WTC11 (cell line): ENCODE measurements at regions not wholly inside any gene's neighbourhood (a gene's known extent, or its start where the extent isn't known, plus 50 kb on each side); places are given as distances from the start of the nearest gene placed in this dataset.

Source experiments
- ATAC-seq: fragments of 200-7000 bp; cut with Tn5 transposase; 2 replicates; pipeline ENCODE4 v1.10.0; 2021; ENCODE audit warnings: mild to moderate bottlenecking, moderate library complexity
- CTCF ChIA-PET: fragments of 300-600 bp; sonication (Branson Sonifier 250); formaldehyde crosslinking; loops from one replicate; lab custom pipeline; 2021; ENCODE audit warnings: antibody characterized with exemption; lab: Charles Lee
- POLR2A ChIA-PET: fragments of 350-600 bp; sonication (Branson Sonifier 250); formaldehyde crosslinking; loops from one replicate; lab custom pipeline; 2021; ENCODE audit warnings: antibody characterized with exemption; lab: Charles Lee
- DNase-seq: peaks from one replicate; pipeline ENCODE4 v3.0.0; 2021; ENCODE audit warnings: low spot score
- H3K27ac Mint-ChIP-seq: 2 replicates; pipeline ENCODE4 v1.8.0; 2021; ENCODE audit warnings: mixed read lengths
- H3K27me3 Mint-ChIP-seq: 2 replicates; pipeline ENCODE4 v1.8.0; 2021; ENCODE audit warnings: low read depth, mild to moderate bottlenecking, moderate library complexity, mixed read lengths
- H3K36me3 Mint-ChIP-seq: 2 replicates; pipeline ENCODE4 v1.8.0; 2021; ENCODE audit warnings: mixed read lengths
- H3K4me1 Mint-ChIP-seq: 2 replicates; pipeline ENCODE4 v1.8.0; 2022; ENCODE audit warnings: mixed read lengths
- H3K4me3 Mint-ChIP-seq: 2 replicates; pipeline ENCODE4 v1.8.0; 2021; ENCODE audit warnings: mild to moderate bottlenecking, moderate library complexity, mixed read lengths
- H3K9me3 Mint-ChIP-seq: 2 replicates; pipeline ENCODE4 v1.8.0; 2021; ENCODE audit warnings: mixed read lengths
- AFF4 ChIP-seq: sonication (generic); formaldehyde crosslinking; IDR thresholded peaks from 2 replicates; pipeline ENCODE4 v1.8.1; 2023; ENCODE audit warnings: mild to moderate bottlenecking, missing genetic modification reagents, borderline replicate concordance
- ARID4B ChIP-seq: sonication (generic); formaldehyde crosslinking; IDR thresholded peaks from 2 replicates; pipeline ENCODE4 v1.8.0; 2023; ENCODE audit warnings: missing genetic modification reagents, mild to moderate bottlenecking, borderline replicate concordance
- ATF1 ChIP-seq: sonication (generic); formaldehyde crosslinking; IDR thresholded peaks from 2 replicates; pipeline ENCODE4 v1.8.1; 2023; ENCODE audit warnings: mild to moderate bottlenecking, moderate library complexity, missing genetic modification reagents
- ATF2 ChIP-seq: sonication (generic); formaldehyde crosslinking; IDR thresholded peaks from 2 replicates; pipeline ENCODE4 v1.8.1; 2022; ENCODE audit warnings: low read depth, missing genetic modification reagents, borderline replicate concordance
- ATF3 ChIP-seq: sonication (generic); formaldehyde crosslinking; conservative IDR thresholded peaks from 2 replicates; pipeline ENCODE4 v1.8.1; 2022; ENCODE audit warnings: mild to moderate bottlenecking, missing genetic modification reagents
- CBFB ChIP-seq: sonication (generic); formaldehyde crosslinking; IDR thresholded peaks from 2 replicates; pipeline ENCODE4 v1.8.1; 2022; ENCODE audit warnings: mild to moderate bottlenecking, low read depth, missing genetic modification reagents
- CREM ChIP-seq: sonication (generic); formaldehyde crosslinking; IDR thresholded peaks from 2 replicates; pipeline ENCODE4 v1.8.1; 2022; ENCODE audit warnings: mild to moderate bottlenecking, missing genetic modification reagents, moderate library complexity
- FOXJ3 ChIP-seq: sonication (generic); formaldehyde crosslinking; IDR thresholded peaks from 2 replicates; pipeline ENCODE4 v1.9.0; 2021; ENCODE audit warnings: missing genetic modification reagents, mild to moderate bottlenecking, borderline replicate concordance
- GRHL2 ChIP-seq: fragments of 250-450 bp; sonication (Bioruptor Pico); IDR thresholded peaks from 2 replicates; pipeline ENCODE4 v1.8.0; 2022; ENCODE audit warnings: mild to moderate bottlenecking, moderate library complexity; ENCODE audit not compliant: insufficient replicate concordance, severe bottlenecking
- GTF2I ChIP-seq: fragments of 250-450 bp; sonication (Bioruptor Pico); conservative IDR thresholded peaks from 2 replicates; pipeline ENCODE4 v1.4.0; 2021; ENCODE audit warnings: mild to moderate bottlenecking
- JUN ChIP-seq: sonication (generic); formaldehyde crosslinking; IDR thresholded peaks from 2 replicates; pipeline ENCODE4 v1.8.0; 2023; ENCODE audit warnings: mild to moderate bottlenecking, missing genetic modification reagents
- KAT7 ChIP-seq: sonication (generic); formaldehyde crosslinking; IDR thresholded peaks from 2 replicates; pipeline ENCODE4 v1.8.1; 2023; ENCODE audit warnings: missing genetic modification reagents, mild to moderate bottlenecking, borderline replicate concordance
- NR1H2 ChIP-seq: sonication (generic); formaldehyde crosslinking; IDR thresholded peaks from 2 replicates; pipeline ENCODE4 v1.9.0; 2021; ENCODE audit warnings: mild to moderate bottlenecking, moderate library complexity, missing genetic modification reagents
- NR3C1 ChIP-seq: sonication (generic); formaldehyde crosslinking; conservative IDR thresholded peaks from 2 replicates; pipeline ENCODE4 v1.8.1; 2023; ENCODE audit warnings: low read depth, mild to moderate bottlenecking, missing genetic modification reagents
- PRRX2 ChIP-seq: fragments of 250-450 bp; sonication (Bioruptor Pico); IDR thresholded peaks from 2 replicates; pipeline ENCODE4 v1.8.0; 2021; ENCODE audit warnings: mild to moderate bottlenecking
- SMAD3 ChIP-seq: sonication (generic); formaldehyde crosslinking; IDR thresholded peaks from 2 replicates; pipeline ENCODE4 v1.8.0; 2022; ENCODE audit warnings: missing genetic modification reagents, mild to moderate bottlenecking, borderline replicate concordance
- STAT6 ChIP-seq: sonication (generic); formaldehyde crosslinking; conservative IDR thresholded peaks from 2 replicates; pipeline ENCODE4 v1.8.1; 2023; ENCODE audit warnings: mild to moderate bottlenecking, low read depth, missing genetic modification reagents, moderate library complexity
- TCF7 ChIP-seq: sonication (generic); formaldehyde crosslinking; IDR thresholded peaks from 2 replicates; pipeline ENCODE4 v1.8.0; 2022; ENCODE audit warnings: mild to moderate bottlenecking, low read depth, missing genetic modification reagents, moderate library complexity
- USF1 ChIP-seq: sonication (generic); formaldehyde crosslinking; IDR thresholded peaks from 2 replicates; pipeline ENCODE4 v1.8.0; 2022; ENCODE audit warnings: mild to moderate bottlenecking, missing genetic modification reagents
- ZMAT4 ChIP-seq: fragments of 250-450 bp; sonication (Bioruptor Pico); IDR thresholded peaks from 2 replicates; pipeline ENCODE4 v1.9.0; 2021; ENCODE audit warnings: mild to moderate bottlenecking
- ZNF138 ChIP-seq: sonication (generic); formaldehyde crosslinking; conservative IDR thresholded peaks from 2 replicates; pipeline ENCODE4 v1.8.1; 2022; ENCODE audit warnings: mild to moderate bottlenecking, moderate library complexity, missing genetic modification reagents
- ZNF263 ChIP-seq: sonication (generic); formaldehyde crosslinking; IDR thresholded peaks from 2 replicates; pipeline ENCODE4 v1.8.1; 2022; ENCODE audit warnings: low read depth, mild to moderate bottlenecking, moderate library complexity, missing genetic modification reagents
- ZNF317 ChIP-seq: sonication (generic); formaldehyde crosslinking; IDR thresholded peaks from 2 replicates; pipeline ENCODE4 v1.8.1; 2023; ENCODE audit warnings: low read depth, mild to moderate bottlenecking, moderate library complexity, missing genetic modification reagents, borderline replicate concordance
- ZNF416 ChIP-seq: fragments of 250-450 bp; sonication (Bioruptor Pico); IDR thresholded peaks from 2 replicates; pipeline ENCODE4 v1.9.0; 2021; ENCODE audit warnings: mild to moderate bottlenecking, inconsistent platforms

GRCh38 chr2:172261292-172261691, 158.6 kb upstream of the DLX2 start:
- H3K36me3 Mint-ChIP-seq: peaks cover 5% of the 10 kb centered on the region; the same call in 1 of the 2 replicates
- H3K4me1 Mint-ChIP-seq: peaks cover 30% of the 10 kb centered on the region
- H3K4me3 Mint-ChIP-seq: no peak overlapping the region
- no peak for DNase-seq
- no peak overlapping the region for H3K27ac Mint-ChIP-seq
- ChIA-PET POLR2A (no interaction called here), CTCF (no interaction called here)
- TF ChIP-seq ZNF138 (CRISPR knock-in tag) (no peak), FOXJ3 (CRISPR knock-in tag) (no peak), USF1 (CRISPR knock-in tag) (no peak), ZNF317 (no peak), STAT6 (no peak), KAT7 (CRISPR knock-in tag) (no peak), AFF4 (CRISPR knock-in tag) (no peak), CREM (CRISPR knock-in tag) (no peak), NR1H2 (CRISPR knock-in tag) (no peak), GTF2I (no peak), ATF3 (no peak), PRRX2 (no peak), GRHL2 (CRISPR knock-in tag) (no peak), ATF2 (CRISPR knock-in tag) (no peak), ATF1 (CRISPR knock-in tag) (no peak), SMAD3 (CRISPR knock-in tag) (no peak)
- peaks cover 3% of the 10 kb centered on the region for H3K27me3 Mint-ChIP-seq
- H3K9me3 Mint-ChIP-seq: peaks cover 20% of the 10 kb centered on the region
- ATAC-seq: no peak

GRCh38 chr2:172262486-172262885, 159.8 kb upstream of the DLX2 start:
- ATAC-seq (no peak), DNase-seq (no peak)
- H3K27me3 Mint-ChIP-seq: peaks cover 10% of the 10 kb centered on the region
- H3K9me3 Mint-ChIP-seq: peaks cover 21% of the 10 kb centered on the region
- no peak overlapping the region for H3K27ac Mint-ChIP-seq
- peaks cover 30% of the 10 kb centered on the region for H3K4me1 Mint-ChIP-seq
- no peak overlapping the region for H3K4me3 Mint-ChIP-seq
- POLR2A ChIA-PET: no interaction called here
- CTCF ChIA-PET: no interaction called here
- H3K36me3 Mint-ChIP-seq: peaks cover 5% of the 10 kb centered on the region; the same call in 1 of the 2 replicates
- TF ChIP-seq ZNF263 (CRISPR knock-in tag): no peak
- no peak for TF ChIP-seq JUN
- no peak for TF ChIP-seq TCF7 (CRISPR knock-in tag)
- TF ChIP-seq ZMAT4: no peak
- no peak for TF ChIP-seq NR3C1 (CRISPR knock-in tag)
- no peak for TF ChIP-seq CBFB (CRISPR knock-in tag)
- TF ChIP-seq ARID4B (CRISPR knock-in tag): no peak
- TF ChIP-seq ZNF416 (CRISPR knock-in tag): no peak
